Kidney capillary endothelial cell (primary cell): ENCODE measurements at regions not wholly inside any gene's neighbourhood (a gene's known extent, or its start where the extent isn't known, plus 50 kb on each side); places are given as distances from the start of the nearest gene placed in this dataset.
"Not testable (repeated sequence)": the region's sequence is repeated elsewhere in the genome, so short reads cannot be mapped to it uniquely, and the experiment has no call there.

Experiments used
- DNase-seq: peaks from one replicate; pipeline ENCODE4 v3.0.0-alpha.2; 2018; ENCODE audit warnings: low spot score

DNA sequence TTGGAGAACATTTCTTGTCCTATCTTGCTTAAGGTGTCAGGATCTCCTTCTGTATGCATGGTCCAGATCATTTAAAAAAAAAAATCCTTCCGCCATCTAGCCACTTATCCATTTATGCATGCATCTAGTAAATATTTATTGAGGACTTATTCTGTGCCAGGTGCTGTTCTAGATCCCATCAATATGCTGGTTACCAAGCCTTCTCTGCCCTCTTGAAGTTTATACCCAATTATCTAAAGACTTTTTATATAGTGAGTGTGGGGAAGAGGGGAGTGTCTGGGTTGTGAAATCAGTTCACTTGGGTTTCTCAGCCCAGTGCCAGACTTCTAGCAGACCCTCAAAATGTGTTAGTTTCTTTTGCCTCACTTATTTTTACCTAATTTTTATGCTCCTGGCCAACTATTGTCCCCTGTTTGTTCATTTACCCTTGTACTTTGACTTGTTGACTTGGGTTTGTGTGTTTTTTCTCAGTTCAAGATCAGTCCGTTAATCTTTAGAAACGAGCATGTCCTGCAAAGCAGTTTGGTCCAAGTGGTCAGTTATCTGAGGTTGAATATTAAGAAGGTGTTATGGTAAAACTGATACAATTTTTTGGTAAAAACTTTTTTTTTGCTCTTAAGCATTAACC lies 488.9 kb downstream of the PCNX1 start:
- DNase-seq = no peak

DNA sequence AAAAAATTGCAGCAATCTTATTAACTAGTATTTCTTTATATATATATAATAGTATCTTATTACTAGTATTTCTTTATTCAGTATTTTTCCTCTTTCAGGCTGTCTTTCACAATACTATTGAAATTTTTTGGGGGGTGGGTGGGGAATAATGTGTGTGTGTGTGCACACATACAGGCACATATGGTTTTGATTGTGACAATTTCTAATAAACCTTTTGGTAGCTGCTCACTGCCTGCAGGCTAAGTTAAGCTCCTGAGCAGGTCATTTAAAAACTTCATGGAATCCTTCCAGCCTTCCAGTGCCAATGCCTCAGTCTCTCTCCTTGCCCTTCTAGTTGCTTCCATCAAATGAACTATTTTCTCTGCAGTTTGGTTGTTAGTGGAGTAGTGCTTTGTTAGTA lies 490.1 kb downstream of the PCNX1 start:
- DNase-seq = no peak

DNA sequence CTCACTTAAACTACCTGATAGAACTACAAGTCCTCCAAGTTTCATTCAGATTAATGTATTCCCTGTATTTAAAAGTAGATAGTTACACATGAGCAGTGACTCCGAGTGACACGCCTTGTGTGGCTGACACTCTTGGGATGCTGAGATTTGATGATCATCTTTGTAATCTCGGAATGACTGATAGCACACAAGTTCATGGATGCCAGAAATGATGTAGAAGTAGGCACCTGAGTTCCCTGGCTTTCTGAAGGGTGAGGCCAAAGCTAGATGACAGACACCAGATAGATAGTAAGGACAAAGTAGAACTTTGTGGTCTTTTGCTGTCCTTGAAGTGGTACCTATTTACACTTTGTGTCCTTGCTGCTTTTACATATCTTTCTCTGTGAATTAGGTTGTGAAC lies 491.2 kb downstream of the PCNX1 start:
- no peak for DNase-seq

DNA sequence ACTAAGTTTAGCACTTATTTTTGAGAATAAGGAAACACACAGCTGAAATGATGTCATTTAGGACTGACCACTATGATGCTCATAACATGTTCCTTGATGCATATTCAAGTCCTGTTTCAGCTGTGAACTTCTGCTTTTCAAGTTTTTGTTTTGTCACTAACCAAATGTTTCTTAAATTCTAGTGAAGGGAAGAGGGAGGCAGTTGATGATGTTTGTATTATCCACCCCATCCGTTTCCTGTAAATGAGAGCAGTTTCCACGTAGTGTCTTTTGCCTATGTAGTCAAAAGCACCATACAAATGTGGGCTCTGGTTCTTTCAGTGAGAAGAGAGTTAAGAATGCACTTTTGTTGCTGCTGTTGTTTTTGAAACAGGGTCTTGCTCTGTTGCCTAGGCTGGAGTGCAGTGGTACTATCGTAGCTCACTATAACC lies 491.8 kb downstream of the PCNX1 start:
- no peak for DNase-seq

DNA sequence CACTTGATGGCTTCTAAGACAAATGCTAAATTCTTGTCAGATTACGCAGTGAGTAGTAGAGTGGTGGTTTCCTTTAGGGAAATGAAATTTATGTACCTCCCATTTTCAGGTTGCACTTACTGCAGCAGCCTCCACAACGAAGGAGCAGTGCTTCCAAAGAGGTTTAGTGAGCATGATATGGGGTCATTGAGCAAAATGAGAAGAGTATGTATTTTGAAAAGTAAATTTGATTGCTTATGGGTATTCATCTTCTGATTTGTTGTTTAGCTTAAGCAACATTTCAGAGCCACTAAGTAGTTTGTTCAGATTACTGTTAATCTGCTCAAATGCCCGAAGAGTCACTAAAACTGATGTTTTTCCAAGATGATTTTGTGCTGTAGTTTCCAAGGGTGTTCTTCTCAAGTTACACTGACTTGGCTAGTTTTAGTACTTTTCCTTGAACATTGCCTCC lies 493.6 kb downstream of the PCNX1 start:
- DNase-seq = no peak

DNA sequence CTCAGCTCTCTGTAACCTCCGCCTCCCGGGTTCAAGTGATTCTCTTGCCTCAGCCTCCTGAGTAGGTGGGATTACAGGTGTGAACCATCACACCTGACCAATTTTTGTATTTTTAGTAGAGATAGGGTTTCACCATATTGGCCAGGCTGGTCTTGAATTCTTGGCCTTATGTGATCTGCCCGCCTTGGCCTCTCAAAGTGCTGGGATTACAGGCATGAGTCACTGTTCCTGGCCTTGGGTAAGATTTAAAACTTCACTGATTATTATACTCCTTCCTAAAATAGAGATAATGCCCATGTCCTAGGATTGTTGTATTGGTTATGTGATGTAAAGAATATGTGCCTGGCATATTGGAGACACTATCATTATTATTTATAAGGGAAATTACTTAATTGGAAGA lies 495.2 kb downstream of the PCNX1 start:
- DNase-seq = not testable (repeated sequence)

DNA sequence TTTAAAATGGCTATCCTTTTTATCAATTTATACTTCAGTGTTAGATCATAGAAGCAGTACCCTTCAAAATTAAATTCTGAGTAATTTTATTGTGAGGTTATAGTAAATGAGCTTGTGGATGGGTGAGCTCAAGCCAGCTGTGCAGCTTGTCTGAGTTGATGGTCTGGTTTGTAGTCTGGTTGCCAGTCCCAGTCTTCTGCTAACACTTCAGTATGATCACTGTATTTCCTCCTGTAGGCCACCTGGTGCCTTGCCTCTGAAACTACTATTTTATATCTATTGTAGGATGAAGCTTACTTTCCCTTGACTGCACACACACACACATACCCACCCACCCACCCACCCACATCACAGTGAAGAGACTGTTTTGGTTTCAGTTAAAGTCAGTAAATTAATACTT lies 496.4 kb downstream of the PCNX1 start:
- peak; percentile 21 for DNase-seq

DNA sequence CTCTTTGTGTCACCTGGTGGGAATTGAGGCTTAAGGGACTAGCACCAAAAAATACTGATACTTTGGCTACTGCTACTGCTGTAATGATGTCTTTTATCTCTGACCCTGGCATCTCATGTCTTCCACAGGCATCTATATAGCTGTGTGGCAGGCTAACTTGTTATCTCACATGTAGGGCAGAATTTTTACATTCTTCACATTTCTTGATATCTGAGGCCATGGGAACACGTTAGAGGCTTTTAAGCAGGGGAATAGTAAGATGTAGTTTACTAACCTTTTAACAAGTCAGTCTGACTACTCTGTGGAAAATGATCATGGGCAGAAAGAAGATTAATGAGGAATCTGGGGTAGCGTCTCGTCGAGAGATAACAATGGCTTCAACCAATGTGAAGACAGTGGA lies 498.4 kb downstream of the PCNX1 start:
- no peak for DNase-seq

DNA sequence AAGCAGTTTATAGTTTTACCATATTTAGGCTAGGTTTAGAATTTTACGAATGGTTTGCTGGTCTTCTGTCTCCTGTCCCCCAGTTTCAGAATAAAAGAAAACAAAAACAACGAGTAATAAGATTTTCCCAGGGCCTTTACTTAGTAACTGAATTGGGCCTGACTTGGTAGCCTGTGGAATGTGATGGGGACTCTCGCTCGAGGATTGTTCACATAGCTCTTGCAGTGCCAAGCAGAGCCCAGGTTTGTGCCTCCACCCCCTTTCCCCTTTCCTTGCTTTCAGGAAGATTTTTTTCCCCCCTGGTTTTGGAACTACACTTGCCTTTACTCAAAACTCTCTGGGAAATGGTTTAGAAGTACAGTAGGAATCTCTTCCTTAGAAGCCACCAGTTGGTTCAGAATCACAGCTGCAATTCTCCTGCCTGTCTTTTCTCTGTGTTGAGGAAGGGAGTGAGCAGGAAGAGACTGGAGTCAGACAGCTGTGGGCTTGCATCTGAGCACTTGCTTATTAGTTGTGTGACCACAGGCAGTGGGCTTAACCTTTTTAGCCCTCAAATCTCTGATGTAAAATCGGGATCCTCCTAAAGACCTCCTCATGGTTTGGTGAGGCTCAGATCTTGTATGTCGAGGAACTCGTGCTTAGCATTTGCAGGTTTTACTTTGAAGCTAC lies 501.2 kb downstream of the PCNX1 start:
- DNase-seq = no peak

DNA sequence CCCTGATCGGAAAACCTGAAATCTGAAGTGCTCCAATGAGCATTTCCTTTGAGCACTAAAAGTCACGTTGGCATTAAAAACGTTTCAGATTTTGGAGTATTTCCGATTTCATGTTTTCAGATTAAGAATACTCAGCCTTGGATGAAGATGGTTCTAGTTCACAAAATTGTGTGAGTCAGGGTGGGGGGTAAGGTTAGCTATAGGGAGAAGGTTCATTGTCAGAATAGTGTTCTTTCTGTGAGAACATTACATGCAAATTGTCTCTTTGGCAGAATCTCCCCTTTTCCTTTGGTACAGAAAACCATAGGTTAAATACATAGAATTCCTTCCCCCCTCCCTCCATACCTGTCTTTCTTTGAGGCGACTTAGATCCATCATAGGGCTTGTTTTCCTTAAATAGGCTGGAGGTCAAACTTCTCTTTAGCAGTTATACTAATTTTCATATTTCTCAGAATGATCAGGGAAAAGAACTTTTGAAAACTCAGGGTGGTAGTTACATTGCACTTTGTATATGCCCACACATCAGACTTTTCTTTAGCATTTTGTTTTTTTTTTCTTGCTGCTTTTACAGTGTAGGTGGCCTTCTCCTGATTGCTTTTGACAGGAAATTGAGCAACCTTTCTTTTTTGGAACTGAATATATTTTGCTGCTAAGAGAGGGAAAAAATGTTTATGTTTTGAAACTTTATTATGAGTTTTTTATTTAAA lies 503.5 kb downstream of the PCNX1 start:
- no peak for DNase-seq

DNA sequence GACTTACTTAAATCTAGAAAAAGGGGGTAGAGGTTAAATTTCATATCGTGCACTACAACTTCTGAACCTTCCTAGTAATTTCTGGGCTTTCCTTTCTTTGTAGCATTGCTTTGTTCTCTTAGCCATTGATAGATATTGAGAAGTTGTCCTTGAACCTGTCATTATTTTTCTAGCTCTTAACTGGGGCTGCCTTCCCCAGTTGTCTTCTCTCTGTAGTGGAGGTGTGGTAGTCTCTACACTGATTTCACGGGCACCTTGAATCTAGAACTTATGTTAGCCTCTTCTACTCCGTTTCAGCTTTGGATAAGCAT lies 504.0 kb downstream of the PCNX1 start:
- no peak for DNase-seq

DNA sequence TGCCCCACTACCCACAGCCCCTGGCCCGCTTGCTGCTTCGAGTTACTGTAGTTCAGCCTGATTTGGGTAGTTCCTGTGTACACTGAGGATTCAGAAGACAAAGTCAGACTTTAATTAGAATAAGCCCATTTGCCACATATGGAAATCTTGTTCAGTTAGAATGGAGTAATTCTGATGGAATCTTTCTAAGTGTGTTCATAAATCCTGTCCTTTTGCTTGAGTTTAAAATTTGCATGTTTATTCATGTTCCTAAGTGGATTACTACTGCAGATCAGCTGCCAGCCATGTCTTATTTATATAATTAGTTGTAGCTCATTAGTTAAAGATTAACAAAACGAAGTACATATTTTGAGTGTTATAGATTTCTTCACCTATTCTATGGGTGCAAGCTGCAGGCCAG lies 504.5 kb downstream of the PCNX1 start:
- no peak for DNase-seq

DNA sequence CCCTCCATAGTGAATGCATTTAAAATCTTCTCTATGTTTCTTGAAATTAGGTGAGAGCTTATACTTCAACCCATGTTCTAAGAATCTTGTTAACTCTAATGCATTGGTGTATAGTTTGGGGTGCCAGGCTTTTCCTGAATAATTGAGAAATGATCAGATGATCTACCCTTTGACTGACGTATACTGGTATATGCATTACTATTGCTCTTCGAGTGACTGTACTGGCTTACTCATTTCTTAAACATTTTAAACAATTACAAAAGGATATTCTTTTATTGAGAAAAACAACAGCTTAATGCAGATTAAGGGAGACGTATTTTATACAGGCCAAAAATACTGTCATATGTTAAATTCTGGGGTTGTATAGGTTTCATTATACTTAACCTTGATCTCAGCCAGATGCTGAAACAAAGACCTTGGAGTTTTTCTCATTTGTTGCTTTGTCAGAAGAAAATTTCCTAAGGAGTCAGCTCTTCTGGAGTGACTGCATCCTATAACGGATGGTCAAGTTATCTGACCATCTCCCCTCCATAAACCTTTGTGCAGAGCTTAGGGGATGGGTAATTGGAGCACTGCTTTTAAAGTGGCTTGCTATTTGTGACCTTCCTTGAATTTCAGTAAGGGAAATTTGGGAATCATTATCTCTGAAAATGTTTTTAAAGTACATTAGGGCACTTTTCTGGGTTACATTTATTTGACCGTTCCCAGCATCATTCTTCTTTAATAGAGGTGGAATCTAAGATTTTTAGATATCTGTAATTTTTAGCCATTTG lies 507.6 kb downstream of the PCNX1 start:
- DNase-seq = no peak

DNA sequence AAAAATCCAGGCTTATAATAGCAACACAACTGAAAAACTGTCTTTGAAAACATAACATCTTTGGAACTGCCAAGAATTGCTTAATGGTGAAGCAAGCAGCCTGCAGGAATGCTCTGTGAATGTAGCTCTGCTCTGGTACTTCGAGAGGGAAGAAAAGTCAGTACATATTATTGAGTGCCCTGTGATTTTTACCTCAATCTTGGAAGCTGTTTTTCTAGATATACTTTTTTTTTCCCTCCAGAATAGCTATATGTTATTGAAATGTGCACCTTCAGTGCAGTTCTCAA lies 508.1 kb downstream of the PCNX1 start:
- DNase-seq = no peak

DNA sequence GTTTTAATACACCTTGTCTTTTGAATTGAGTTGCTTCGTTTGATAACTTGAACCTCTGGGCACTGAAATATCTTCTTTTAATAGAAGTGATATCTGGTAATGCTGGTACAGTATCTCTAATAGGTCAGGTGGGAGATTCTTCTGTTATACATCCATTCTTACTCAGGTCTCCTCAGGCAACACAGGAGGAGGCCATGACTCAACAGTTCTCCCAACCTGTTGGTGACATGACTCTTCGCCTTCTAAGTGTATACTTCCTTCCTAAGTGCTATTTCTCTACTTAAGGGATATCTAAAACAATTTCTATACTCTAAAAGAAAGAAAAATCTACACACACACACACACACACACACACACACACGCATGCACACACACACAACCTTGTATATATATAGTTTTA lies 509.1 kb downstream of the PCNX1 start:
- DNase-seq = no peak

DNA sequence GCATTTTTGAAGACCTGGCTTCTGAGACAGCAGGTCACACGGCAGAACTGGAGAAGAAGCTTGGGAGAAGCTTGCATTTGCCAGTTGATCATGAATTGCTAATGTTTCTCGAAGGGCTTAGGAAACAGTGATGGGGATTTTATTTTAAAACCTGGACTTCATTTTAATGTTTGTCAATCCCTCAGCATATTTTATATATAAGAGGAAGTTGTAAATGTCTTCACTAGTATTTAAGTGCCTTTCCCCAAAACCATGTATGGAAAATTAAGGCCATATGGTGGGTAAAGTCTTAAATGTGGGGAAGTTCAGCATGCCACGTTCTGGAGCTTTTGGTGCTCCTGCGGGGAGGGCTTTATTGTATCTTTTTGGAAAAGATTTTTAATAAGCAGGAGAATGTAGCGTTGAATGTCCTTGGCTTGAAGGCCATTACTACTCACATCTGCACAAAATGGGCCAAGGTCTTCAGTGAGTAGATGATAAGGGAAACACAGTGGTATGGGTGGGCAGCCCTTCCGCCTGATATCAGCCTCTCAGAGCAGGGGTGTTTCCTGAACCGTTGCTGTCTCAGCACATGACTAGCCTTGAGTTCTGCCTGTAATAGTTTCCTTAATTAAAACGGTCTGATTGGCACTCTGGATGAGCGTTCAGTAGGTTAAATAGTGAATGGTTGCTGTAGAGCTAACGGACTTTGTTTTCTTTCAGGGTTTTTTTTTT lies 511.4 kb downstream of the PCNX1 start:
- DNase-seq = no peak

DNA sequence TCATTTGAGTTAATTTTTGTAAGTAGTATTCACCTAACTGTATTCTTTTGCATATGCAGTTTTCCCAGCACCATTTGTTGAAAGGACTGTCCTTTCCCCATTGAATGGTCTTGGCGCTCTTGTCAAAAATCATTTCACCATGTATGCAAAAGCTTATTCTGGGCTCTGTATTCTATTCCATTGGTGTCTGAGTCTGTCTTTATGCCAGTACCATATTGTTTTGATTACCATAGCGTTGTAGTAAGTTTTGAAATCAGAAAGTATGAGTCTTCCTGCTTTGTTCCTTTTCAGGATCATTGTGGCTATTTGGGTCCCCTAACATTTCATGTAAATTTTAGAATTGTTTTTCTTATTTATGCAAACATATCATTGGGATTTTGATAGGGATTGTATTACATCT lies 508.7 kb upstream of the RGS6 start:
- no peak for DNase-seq

DNA sequence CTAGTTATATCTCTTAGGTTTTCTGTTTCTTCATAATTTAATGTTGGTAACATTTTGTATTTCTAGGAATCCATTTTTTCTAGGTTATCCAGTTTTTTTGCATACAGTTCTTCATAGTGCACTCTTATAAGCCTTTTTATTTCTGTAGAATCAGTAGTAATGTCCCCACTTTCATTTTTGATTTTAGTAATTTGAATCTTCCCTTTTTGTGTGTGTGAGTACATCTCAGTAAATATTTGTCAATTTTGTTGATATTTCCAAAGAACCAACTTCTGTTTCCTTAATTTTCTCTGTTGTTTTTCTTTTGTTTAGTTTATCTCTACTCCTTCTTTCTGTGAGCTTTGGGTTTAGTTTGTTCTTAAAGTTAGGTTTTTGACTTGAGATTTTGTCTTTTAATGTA lies 507.3 kb upstream of the RGS6 start:
- DNase-seq = no peak

DNA sequence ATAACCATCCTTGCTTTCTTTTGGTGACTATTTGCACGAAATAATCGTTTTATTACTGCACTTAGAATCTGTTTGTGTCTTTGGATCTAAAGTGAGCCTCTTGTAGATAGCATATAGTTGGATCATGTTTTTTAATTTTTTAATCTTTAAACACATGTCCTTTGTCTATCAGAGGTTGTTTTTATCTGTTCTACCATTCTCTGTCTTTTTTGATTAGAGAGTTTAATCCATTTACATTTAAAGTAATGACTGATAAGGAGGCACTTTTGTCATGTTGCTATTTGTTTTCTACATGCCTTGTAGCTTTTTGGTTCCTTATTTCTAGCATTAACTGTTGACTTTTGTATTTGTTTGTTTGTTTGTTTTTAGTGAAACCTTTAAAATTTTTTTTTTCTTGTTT lies 506.2 kb upstream of the RGS6 start:
- DNase-seq = no peak

DNA sequence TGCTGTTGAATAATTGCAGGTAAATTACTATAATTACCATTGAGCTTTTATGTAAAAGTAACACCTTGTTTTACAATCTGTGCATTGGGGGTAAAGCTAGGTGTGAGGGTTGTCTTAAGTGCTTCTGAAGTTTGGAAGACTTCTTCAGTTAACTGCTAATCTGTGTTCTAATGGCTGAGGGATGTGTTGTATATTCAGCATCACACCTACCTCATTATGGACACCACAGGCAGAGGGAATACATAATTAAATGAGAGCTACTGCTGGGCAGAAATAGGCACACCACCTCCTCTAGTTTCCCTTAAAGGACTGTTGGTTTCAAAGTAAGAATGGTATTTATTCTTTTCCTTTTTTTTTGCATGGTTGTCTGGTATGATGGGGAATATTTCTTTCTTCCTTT lies 502.3 kb upstream of the RGS6 start:
- DNase-seq = no peak

DNA sequence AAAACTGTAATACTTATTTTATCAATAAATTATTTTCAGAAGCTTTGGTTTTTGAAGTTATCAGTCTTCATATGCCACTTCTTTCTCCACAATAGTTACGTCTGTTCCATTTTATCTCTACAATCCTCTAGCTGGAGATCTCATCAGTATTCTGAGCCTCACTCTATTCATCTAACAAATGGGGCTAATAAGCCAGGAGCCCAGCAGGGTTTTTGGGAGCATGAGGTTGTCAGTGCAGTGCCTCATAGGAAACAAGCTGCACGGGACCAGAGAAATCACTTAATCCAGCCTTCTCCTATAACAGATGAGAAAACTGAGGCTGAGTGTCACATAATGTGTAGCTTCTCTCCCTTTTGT lies 501.9 kb upstream of the RGS6 start:
- no peak for DNase-seq

DNA sequence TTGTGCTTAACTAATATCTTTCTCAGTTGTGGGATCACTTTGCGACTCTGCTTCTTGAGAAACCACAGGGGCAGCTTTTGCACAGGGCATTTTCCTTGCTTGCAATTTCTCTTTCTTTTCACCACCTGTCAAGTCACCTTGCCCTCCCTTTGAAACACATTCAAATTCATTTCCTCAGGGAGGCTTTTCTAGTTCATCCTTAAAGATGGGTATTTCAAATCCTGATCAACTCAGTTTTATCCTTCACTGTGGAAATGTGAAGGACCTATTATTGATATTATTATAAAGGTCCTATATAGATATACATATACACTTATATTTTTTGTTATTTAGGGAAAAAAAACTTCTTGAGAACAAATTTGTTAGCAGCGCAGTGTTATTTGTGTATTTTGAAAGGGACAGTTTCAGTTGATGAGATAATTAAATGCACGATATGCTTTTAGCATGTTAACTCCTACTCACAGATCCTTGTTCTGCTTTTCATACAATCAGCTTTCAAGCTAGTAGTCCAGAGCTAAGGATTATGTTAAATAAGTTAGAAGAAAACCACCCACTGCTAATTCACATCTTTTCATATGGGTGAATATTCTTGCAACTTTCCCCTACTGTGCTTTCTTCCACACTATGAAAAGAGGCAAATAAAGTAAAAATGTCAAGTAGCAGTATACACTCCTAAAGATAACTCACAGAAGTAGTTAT lies 501.4 kb upstream of the RGS6 start:
- no peak for DNase-seq
